GM23338 (cell line): ENCODE measurements at regions not wholly inside any gene's neighbourhood (a gene's known extent, or its start where the extent isn't known, plus 50 kb on each side); places are given as distances from the start of the nearest gene placed in this dataset.

Experiments
- ATAC-seq: fragments of 200-7000 bp; cut with Tn5 transposase; 3 replicates; pipeline ENCODE4 v1.9.1; 2020
- DNase-seq: peaks from one replicate; pipeline ENCODE4 v3.0.0-alpha.2; 2015; ENCODE audit warnings: low spot score
- H2AFZ ChIP-seq: fragments of 200-600 bp; sonication (generic); 2 replicates; pipeline ENCODE4 v1.8.0; 2016; ENCODE audit warnings: antibody characterized with exemption, mild to moderate bottlenecking, moderate library complexity
- H3F3A ChIP-seq: fragments of 200-600 bp; sonication (generic); replicated peaks from 2 replicates; pipeline ENCODE4 v1.8.0; 2017; ENCODE audit warnings: antibody characterized with exemption, mixed run types, low read depth
- H3K27ac ChIP-seq: fragments of 200-600 bp; sonication (generic); 2 replicates; pipeline ENCODE4 v1.6.1; 2016; ENCODE audit warnings: low read depth
- H3K27me3 ChIP-seq: fragments of 200-600 bp; sonication (generic); 2 replicates; pipeline ENCODE4 v1.8.0; 2016; ENCODE audit warnings: mild to moderate bottlenecking, mixed run types, moderate library complexity; ENCODE audit not compliant: insufficient read depth
- H3K36me3 ChIP-seq: fragments of 200-600 bp; sonication (generic); 2 replicates; pipeline ENCODE4 v1.8.0; 2016; ENCODE audit warnings: mild to moderate bottlenecking; ENCODE audit not compliant: insufficient read depth
- H3K4me1 ChIP-seq: fragments of 200-600 bp; sonication (generic); 2 replicates; pipeline ENCODE4 v1.8.0; 2016; ENCODE audit warnings: mild to moderate bottlenecking, moderate library complexity; ENCODE audit not compliant: insufficient read depth
- H3K4me2 ChIP-seq: fragments of 200-600 bp; sonication (generic); 2 replicates; pipeline ENCODE4 v1.7.1; 2017; ENCODE audit warnings: mixed run types
- H3K4me3 ChIP-seq: fragments of 200-600 bp; sonication (generic); 2 replicates; pipeline ENCODE4 v1.6.1; 2016; ENCODE audit warnings: mixed run types
- H3K79me2 ChIP-seq: fragments of 200-600 bp; sonication (generic); replicated peaks from 2 replicates; pipeline ENCODE4 v1.8.0; 2017; ENCODE audit warnings: mild to moderate bottlenecking; ENCODE audit not compliant: insufficient read depth
- H3K9me2 ChIP-seq: fragments of 200-600 bp; sonication (generic); 2 replicates; pipeline ENCODE4 v1.8.0; 2017; ENCODE audit not compliant: insufficient read depth
- H4K20me1 ChIP-seq: fragments of 200-600 bp; sonication (generic); replicated peaks from 2 replicates; pipeline ENCODE4 v1.8.0; 2017; ENCODE audit warnings: mild to moderate bottlenecking; ENCODE audit not compliant: insufficient read depth
- H3K27ac Mint-ChIP-seq: 2 replicates; pipeline ENCODE4 v1.8.0; 2020; ENCODE audit warnings: inconsistent platforms, mild to moderate bottlenecking, moderate library complexity, mixed read lengths
- H3K27me3 Mint-ChIP-seq: 3 replicates; pipeline ENCODE4 v1.8.0; 2022; ENCODE audit warnings: low read depth, mild to moderate bottlenecking, moderate library complexity, mixed read lengths, inconsistent platforms; ENCODE audit not compliant: insufficient read depth, poor library complexity
- H3K36me3 Mint-ChIP-seq: 3 replicates; pipeline ENCODE4 v1.8.0; 2021; ENCODE audit warnings: low read depth, mild to moderate bottlenecking, inconsistent platforms, moderate library complexity, mixed read lengths
- H3K4me1 Mint-ChIP-seq: 3 replicates; pipeline ENCODE4 v1.8.0; 2020; ENCODE audit warnings: mild to moderate bottlenecking, inconsistent platforms, mixed read lengths
- H3K4me3 Mint-ChIP-seq: 3 replicates; pipeline ENCODE4 v1.8.0; 2021; ENCODE audit warnings: moderate library complexity, mild to moderate bottlenecking, inconsistent platforms, mixed read lengths
- H3K9me3 Mint-ChIP-seq: 3 replicates; pipeline ENCODE4 v1.8.0; 2020; ENCODE audit warnings: moderate library complexity, mild to moderate bottlenecking, inconsistent platforms, mixed read lengths
- CREB1 ChIP-seq: fragments of 250-450 bp; sonication (Bioruptor Pico); IDR thresholded peaks from 2 replicates; pipeline ENCODE4 v1.5.0; 2020; ENCODE audit warnings: low read depth, mild to moderate bottlenecking, moderate library complexity
- CTCF ChIP-seq, 2 experiments: fragments of 200-600 bp in 1 of 2; sonication (generic) in 1 of 2; conservative IDR thresholded peaks; 2 replicates each; pipeline versions ENCODE4 v1.5.1 to v1.6.1; 2016 to 2017; ENCODE audit warnings: antibody characterized with exemption in 2 of 2, low read depth in 2 of 2, mild to moderate bottlenecking in 2 of 2, moderate library complexity in 1 of 2
- ETS1 ChIP-seq: IDR thresholded peaks from 2 replicates; pipeline ENCODE4 v1.6.1; 2016; ENCODE audit warnings: antibody characterized with exemption
- EZH2 ChIP-seq: fragments of 200-600 bp; sonication (generic); IDR thresholded peaks from one replicate; pipeline ENCODE4 v1.8.0; 2017; ENCODE audit warnings: antibody characterized with exemption, mild to moderate bottlenecking, low read depth; ENCODE audit not compliant: unreplicated experiment
- EZH2phosphoT487 ChIP-seq: fragments of 200-600 bp; sonication (generic); IDR thresholded peaks from one replicate; pipeline ENCODE4 v1.8.1; 2018; ENCODE audit warnings: antibody characterized with exemption; ENCODE audit not compliant: unreplicated experiment
- JUNB ChIP-seq: IDR thresholded peaks from one replicate; pipeline ENCODE4 v1.6.1; 2016; ENCODE audit warnings: antibody characterized with exemption; ENCODE audit not compliant: unreplicated experiment
- NANOG ChIP-seq: IDR thresholded peaks from 2 replicates; pipeline ENCODE4 v1.6.1; 2016; ENCODE audit warnings: antibody characterized with exemption, borderline replicate concordance
- POLR2AphosphoS5 ChIP-seq: IDR thresholded peaks from 2 replicates; pipeline ENCODE4 v1.6.1; 2016; ENCODE audit warnings: antibody characterized with exemption, low read depth
- REST ChIP-seq: IDR thresholded peaks from one replicate; pipeline ENCODE4 v1.6.1; 2018; ENCODE audit warnings: antibody characterized with exemption; ENCODE audit not compliant: unreplicated experiment
- STAT1 ChIP-seq: IDR thresholded peaks from one replicate; pipeline ENCODE4 v1.6.1; 2016; ENCODE audit warnings: antibody characterized with exemption; ENCODE audit not compliant: unreplicated experiment
- ZNF114 ChIP-seq: fragments of 250-450 bp; sonication (Bioruptor Pico); IDR thresholded peaks from 2 replicates; pipeline ENCODE4 v1.5.0; 2020; ENCODE audit warnings: mild to moderate bottlenecking, moderate library complexity
- ZNF331 ChIP-seq: fragments of 250-450 bp; sonication (Bioruptor Pico); IDR thresholded peaks from 2 replicates; pipeline ENCODE4 v1.5.0; 2020; ENCODE audit warnings: low read depth, mild to moderate bottlenecking, moderate library complexity

- Histone ChIP-seq H3K9me2 (no peaks in the 10 kb centered on the region; the same call in none of the 2 replicates), H3K27me3 (no peaks in the 10 kb centered on the region), H3K27ac (no peak overlapping the region), H2AFZ (no peak overlapping the region), H3K4me1 (no peaks in the 10 kb centered on the region), H3K36me3 (no peaks in the 10 kb centered on the region), H3K4me3 (no peak overlapping the region), H3K79me2 (no peaks in the 10 kb centered on the region), H4K20me1 (no peaks in the 10 kb centered on the region), H3F3A (no peaks in the 10 kb centered on the region), H3K4me2 (no peak overlapping the region)
- Mint-ChIP-seq H3K4me1 (no peaks in the 10 kb centered on the region), H3K4me3 (no peak overlapping the region), H3K27me3 (peaks cover 2% of the 10 kb centered on the region), H3K27ac (no peak overlapping the region), H3K9me3 (no peaks in the 10 kb centered on the region), H3K36me3 (no peaks in the 10 kb centered on the region)
- TF ChIP-seq ZNF114 (CRISPR knock-in tag): no peak
- TF ChIP-seq ZNF331: no peak
- TF ChIP-seq CTCF (conservative IDR thresholded peaks at IDR 0.05; ENCODE audit: low read depth in 2 of 2): no peak
- TF ChIP-seq CREB1: no peak
- TF ChIP-seq STAT1: no peak
- no peak for TF ChIP-seq POLR2AphosphoS5
- TF ChIP-seq ETS1: no peak
- TF ChIP-seq NANOG: no peak
- DNase-seq (no peak), ATAC-seq (no peak)
These were observed 776.4 kb upstream of the NRSN1 start for GRCh38 chr6:23349521-23350147.

- no peaks in the 10 kb centered on the region for H3F3A ChIP-seq
- TF ChIP-seq ZNF331 (no peak), CREB1 (no peak), REST (no peak), JUNB (no peak), CTCF (conservative IDR thresholded peaks at IDR 0.05; ENCODE audit: low read depth in 2 of 2) (no peak), NANOG (no peak), ETS1 (no peak), ZNF114 (CRISPR knock-in tag) (no peak), EZH2phosphoT487 (no peak), EZH2 (no peak)
These were observed 775.1 kb upstream of the NRSN1 start for GRCh38 chr6:23350752-23351453.

More at GRCh38 chr6:23350752-23351453, 775.1 kb upstream of the NRSN1 start:
- no peaks in the 10 kb centered on the region for H3K79me2 ChIP-seq
- Mint-ChIP-seq H3K27me3 (peaks cover 2% of the 10 kb centered on the region), H3K4me3 (no peak overlapping the region), H3K36me3 (no peaks in the 10 kb centered on the region), H3K9me3 (no peaks in the 10 kb centered on the region), H3K4me1 (no peaks in the 10 kb centered on the region), H3K27ac (no peak overlapping the region)
- no peaks in the 10 kb centered on the region for H3K36me3 ChIP-seq
- H3K4me2 ChIP-seq: no peak overlapping the region
- H2AFZ ChIP-seq: no peak overlapping the region
- no peaks in the 10 kb centered on the region for H3K27me3 ChIP-seq
- no peaks in the 10 kb centered on the region; the same call in none of the 2 replicates for H3K9me2 ChIP-seq
- no peak overlapping the region for H3K27ac ChIP-seq
- H3K4me1 ChIP-seq: no peaks in the 10 kb centered on the region
- H4K20me1 ChIP-seq: no peaks in the 10 kb centered on the region
- DNase-seq (no peak), ATAC-seq (no peak)
- H3K4me3 ChIP-seq: no peak overlapping the region
